ENCODE measurements at regions not wholly inside any gene's neighbourhood (a gene's known extent, or its start where the extent isn't known, plus 50 kb on each side); places are given as distances from the start of the nearest gene placed in this dataset.

GRCh38 chr12:66920205-66920604 is 241.3 kb upstream of the GRIP1 start:
- intact Hi-C loops (cut with micrococcal nuclease; ENCODE audit: unreplicated experiment): no loop called here
- Mint-ChIP-seq H3K27ac (ENCODE audit: unreplicated experiment) (no peak overlapping the region), H3K4me1 (ENCODE audit: low read depth, unreplicated experiment) (peaks cover 13% of the 10 kb centered on the region), H3K36me3 (ENCODE audit: insufficient read depth, unreplicated experiment) (no peaks in the 10 kb centered on the region), H3K4me3 (ENCODE audit: low read depth, unreplicated experiment) (no peak overlapping the region), H3K27me3 (ENCODE audit: unreplicated experiment) (no peaks in the 10 kb centered on the region), H3K9me3 (ENCODE audit: low read depth, unreplicated experiment) (no peaks in the 10 kb centered on the region)
- no TSS peak for BruUV-seq (replicated peaks)
- CTCF ChIA-PET: no interaction called here
- TF ChIP-seq CTCF (IDR thresholded peaks at IDR 0.05; ENCODE audit: unreplicated experiment): no peak
- DNase-seq: no peak

- no peak for DNase-seq
- peaks cover 8% of the 10 kb centered on the region for H3K4me1 Mint-ChIP-seq (ENCODE audit: low read depth, unreplicated experiment)
- no peak for TF ChIP-seq CTCF (IDR thresholded peaks at IDR 0.05; ENCODE audit: unreplicated experiment)
- intact Hi-C loops (cut with micrococcal nuclease; ENCODE audit: unreplicated experiment): no loop called here
- H3K27ac Mint-ChIP-seq (ENCODE audit: unreplicated experiment): no peak overlapping the region
- no peaks in the 10 kb centered on the region for H3K36me3 Mint-ChIP-seq (ENCODE audit: insufficient read depth, unreplicated experiment)
- CTCF ChIA-PET: no interaction called here
- no peaks in the 10 kb centered on the region for H3K9me3 Mint-ChIP-seq (ENCODE audit: low read depth, unreplicated experiment)
- BruUV-seq (replicated peaks): no TSS peak
- H3K27me3 Mint-ChIP-seq (ENCODE audit: unreplicated experiment): no peaks in the 10 kb centered on the region
- H3K4me3 Mint-ChIP-seq (ENCODE audit: low read depth, unreplicated experiment): no peak overlapping the region
These were observed 242.3 kb upstream of the GRIP1 start for GRCh38 chr12:66921151-66921550.

GRCh38 chr12:66925083-66925482 is 246.2 kb upstream of the GRIP1 start:
- Mint-ChIP-seq H3K4me3 (ENCODE audit: low read depth, unreplicated experiment) (no peak overlapping the region), H3K27ac (ENCODE audit: unreplicated experiment) (no peak overlapping the region), H3K36me3 (ENCODE audit: insufficient read depth, unreplicated experiment) (no peaks in the 10 kb centered on the region), H3K9me3 (ENCODE audit: low read depth, unreplicated experiment) (no peaks in the 10 kb centered on the region), H3K4me1 (ENCODE audit: low read depth, unreplicated experiment) (peaks cover 8% of the 10 kb centered on the region), H3K27me3 (ENCODE audit: unreplicated experiment) (no peaks in the 10 kb centered on the region)
- TF ChIP-seq CTCF (IDR thresholded peaks at IDR 0.05; ENCODE audit: unreplicated experiment): no peak
- no peak for DNase-seq
- CTCF ChIA-PET: no interaction called here
- intact Hi-C loops (cut with micrococcal nuclease; ENCODE audit: unreplicated experiment): no loop called here
- no TSS peak for BruUV-seq (replicated peaks)

GRCh38 chr12:66929121-66929520 is 250.2 kb upstream of the GRIP1 start:
- intact Hi-C loops (cut with micrococcal nuclease; ENCODE audit: unreplicated experiment): no loop called here
- no peak for TF ChIP-seq CTCF (IDR thresholded peaks at IDR 0.05; ENCODE audit: unreplicated experiment)
- BruUV-seq (replicated peaks): no TSS peak
- H3K36me3 Mint-ChIP-seq (ENCODE audit: insufficient read depth, unreplicated experiment): no peaks in the 10 kb centered on the region
- H3K4me1 Mint-ChIP-seq (ENCODE audit: low read depth, unreplicated experiment): peaks cover 9% of the 10 kb centered on the region
- no peak overlapping the region for H3K27ac Mint-ChIP-seq (ENCODE audit: unreplicated experiment)
- no peak for DNase-seq
- no peaks in the 10 kb centered on the region for H3K27me3 Mint-ChIP-seq (ENCODE audit: unreplicated experiment)
- CTCF ChIA-PET: interaction anchor here (0.9 kb wide), 1 partner anchor 12 kb away, joined by 3 read pairs; no protein-coding TSS in a partner anchor
- H3K4me3 Mint-ChIP-seq (ENCODE audit: low read depth, unreplicated experiment): no peak overlapping the region
- no peaks in the 10 kb centered on the region for H3K9me3 Mint-ChIP-seq (ENCODE audit: low read depth, unreplicated experiment)

GRCh38 chr12:66931091-66931490 is 252.2 kb upstream of the GRIP1 start:
- BruUV-seq (replicated peaks): no TSS peak
- no peak for DNase-seq
- Mint-ChIP-seq H3K27ac (ENCODE audit: unreplicated experiment) (no peak overlapping the region), H3K4me3 (ENCODE audit: low read depth, unreplicated experiment) (no peak overlapping the region), H3K36me3 (ENCODE audit: insufficient read depth, unreplicated experiment) (no peaks in the 10 kb centered on the region), H3K27me3 (ENCODE audit: unreplicated experiment) (no peaks in the 10 kb centered on the region), H3K9me3 (ENCODE audit: low read depth, unreplicated experiment) (no peaks in the 10 kb centered on the region), H3K4me1 (ENCODE audit: low read depth, unreplicated experiment) (peaks cover 14% of the 10 kb centered on the region)
- CTCF ChIA-PET: no interaction called here
- no peak for TF ChIP-seq CTCF (IDR thresholded peaks at IDR 0.05; ENCODE audit: unreplicated experiment)
- intact Hi-C loops (cut with micrococcal nuclease; ENCODE audit: unreplicated experiment): no loop called here

All from Calu3 (cell line).